ENCODE measurements at regions not wholly inside any gene's neighbourhood (a gene's known extent, or its start where the extent isn't known, plus 50 kb on each side); places are given as distances from the start of the nearest gene placed in this dataset.

- TF ChIP-seq, protein P1, sequence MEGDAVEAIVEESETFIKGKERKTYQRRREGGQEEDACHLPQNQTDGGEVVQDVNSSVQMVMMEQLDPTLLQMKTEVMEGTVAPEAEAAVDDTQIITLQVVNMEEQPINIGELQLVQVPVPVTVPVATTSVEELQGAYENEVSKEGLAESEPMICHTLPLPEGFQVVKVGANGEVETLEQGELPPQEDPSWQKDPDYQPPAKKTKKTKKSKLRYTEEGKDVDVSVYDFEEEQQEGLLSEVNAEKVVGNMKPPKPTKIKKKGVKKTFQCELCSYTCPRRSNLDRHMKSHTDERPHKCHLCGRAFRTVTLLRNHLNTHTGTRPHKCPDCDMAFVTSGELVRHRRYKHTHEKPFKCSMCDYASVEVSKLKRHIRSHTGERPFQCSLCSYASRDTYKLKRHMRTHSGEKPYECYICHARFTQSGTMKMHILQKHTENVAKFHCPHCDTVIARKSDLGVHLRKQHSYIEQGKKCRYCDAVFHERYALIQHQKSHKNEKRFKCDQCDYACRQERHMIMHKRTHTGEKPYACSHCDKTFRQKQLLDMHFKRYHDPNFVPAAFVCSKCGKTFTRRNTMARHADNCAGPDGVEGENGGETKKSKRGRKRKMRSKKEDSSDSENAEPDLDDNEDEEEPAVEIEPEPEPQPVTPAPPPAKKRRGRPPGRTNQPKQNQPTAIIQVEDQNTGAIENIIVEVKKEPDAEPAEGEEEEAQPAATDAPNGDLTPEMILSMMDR (IDR thresholded peaks at IDR 0.05): no peak
- no peak for TF ChIP-seq POLR2A (IDR thresholded peaks at IDR 0.05)
Measured at GRCh38 chr2:881204-881918, 69.3 kb upstream of the SNTG2 start.
